Stimulated activated naive CD8-positive, alpha-beta T cell treated with anti-CD3 and anti-CD28 coated beads, Interleukin-15, Interleukin-2, amounts not matched to agents 100 U/mL and 50 U/mL, for 24 hours (primary cell): ENCODE measurements at regions not wholly inside any gene's neighbourhood (a gene's known extent, or its start where the extent isn't known, plus 50 kb on each side); places are given as distances from the start of the nearest gene placed in this dataset.
"Not testable (repeated sequence)": the region's sequence is repeated elsewhere in the genome, so short reads cannot be mapped to it uniquely, and the experiment has no call there.

Experiments used
- ATAC-seq: fragments of 150-1000 bp; cut with Tn5 transposase; one replicate; pipeline ENCODE4 v1.10.0; 2021
- DNase-seq: peaks from one replicate; pipeline ENCODE4 v3.0.0; 2021

GRCh38 chr13:22967669-22968068, 213.1 kb upstream of the SGCG start:
- DNase-seq (no peak), ATAC-seq (no peak)

- ATAC-seq (no peak), DNase-seq (no peak)
Measured at GRCh38 chr13:22979952-22980351, 200.8 kb upstream of the SGCG start.

GRCh38 chr13:22980936-22981335, 199.8 kb upstream of the SGCG start:
- ATAC-seq (no peak), DNase-seq (no peak)

GRCh38 chr13:22993148-22993547, 187.6 kb upstream of the SGCG start:
- ATAC-seq: no peak

GRCh38 chr13:23003446-23003845, 177.3 kb upstream of the SGCG start:
- ATAC-seq: no peak
- no peak for DNase-seq

More at GRCh38 chr13:22993148-22993547, 187.6 kb upstream of the SGCG start:
- DNase-seq: no peak

GRCh38 chr13:23007426-23007825, 173.4 kb upstream of the SGCG start:
- ATAC-seq (no peak), DNase-seq (no peak)

GRCh38 chr13:23018143-23018542, 162.6 kb upstream of the SGCG start:
- ATAC-seq (no peak), DNase-seq (no peak)

- ATAC-seq: peak; percentile 69
- DNase-seq: peak; percentile 18
Measured at GRCh38 chr13:23020246-23020843, 160.4 kb upstream of the SGCG start.

GRCh38 chr13:23021906-23022305, 158.9 kb upstream of the SGCG start:
- ATAC-seq (no peak), DNase-seq (no peak)

GRCh38 chr13:23022704-23023103, 158.1 kb upstream of the SGCG start:
- DNase-seq (no peak), ATAC-seq (no peak)

- DNase-seq: no peak
- no peak for ATAC-seq
Measured at GRCh38 chr13:23025864-23026608, 154.7 kb upstream of the SGCG start.

GRCh38 chr13:23039266-23039935, 141.4 kb upstream of the SGCG start:
- ATAC-seq (no peak), DNase-seq (no peak)

- no peak for ATAC-seq
- no peak for DNase-seq
Measured at GRCh38 chr13:23042181-23042580, 138.6 kb upstream of the SGCG start.

- DNase-seq (no peak), ATAC-seq (no peak)
Measured at GRCh38 chr13:23044906-23045305, 135.9 kb upstream of the SGCG start.

GRCh38 chr13:23050126-23050525, 130.7 kb upstream of the SGCG start:
- ATAC-seq (no peak), DNase-seq (no peak)

- ATAC-seq: not testable (repeated sequence)
Measured at GRCh38 chr13:23053711-23054110, 127.1 kb upstream of the SGCG start.

GRCh38 chr13:23059173-23059572, 121.6 kb upstream of the SGCG start:
- ATAC-seq (no peak), DNase-seq (no peak)

More at GRCh38 chr13:23053711-23054110, 127.1 kb upstream of the SGCG start:
- DNase-seq: not testable (repeated sequence)

GRCh38 chr13:23060959-23061358, 119.8 kb upstream of the SGCG start:
- DNase-seq: no peak
- ATAC-seq: no peak

GRCh38 chr13:23067129-23067528, 113.7 kb upstream of the SGCG start:
- ATAC-seq (no peak), DNase-seq (no peak)

GRCh38 chr13:23069566-23069965, 111.2 kb upstream of the SGCG start:
- no peak for ATAC-seq
- DNase-seq: no peak

- DNase-seq: no peak
- no peak for ATAC-seq
Measured at GRCh38 chr13:23074075-23074828, 106.5 kb upstream of the SGCG start.

- DNase-seq (no peak), ATAC-seq (no peak)
Measured at GRCh38 chr13:23081220-23081619, 99.6 kb upstream of the SGCG start.

GRCh38 chr13:23081901-23082300, 98.9 kb upstream of the SGCG start:
- DNase-seq: no peak
- ATAC-seq: no peak
